Activated T-helper 1 cell treated with anti-CD3 and anti-CD28 coated beads, Interleukin-12 subunit alpha, Interleukin-12 subunit beta, Interleukin-2, Interleukin-4 antibody, amounts not matched to agents 30 ng/mL and 10 ng/mL and 1 ng/mL, durations not matched to agents 14 hours and 24 hours and 36 hours (primary cell): ENCODE measurements at regions not wholly inside any gene's neighbourhood (a gene's known extent, or its start where the extent isn't known, plus 50 kb on each side); places are given as distances from the start of the nearest gene placed in this dataset.

Experiments used
- DNase-seq: peaks from one replicate; pipeline ENCODE4 v3.0.0; 2021; ENCODE audit warnings: low spot score
- H3K27ac Mint-ChIP-seq: one replicate; pipeline ENCODE4 v1.8.0; 2021; ENCODE audit warnings: mild to moderate bottlenecking, mixed read lengths
- H3K27me3 Mint-ChIP-seq: one replicate; pipeline ENCODE4 v1.8.0; 2022; ENCODE audit warnings: mild to moderate bottlenecking, moderate library complexity, mixed read lengths; ENCODE audit not compliant: insufficient read depth
- H3K36me3 Mint-ChIP-seq: one replicate; pipeline ENCODE4 v1.8.0; 2021; ENCODE audit warnings: low read depth, mixed read lengths
- H3K4me1 Mint-ChIP-seq: one replicate; pipeline ENCODE4 v1.8.0; 2021; ENCODE audit warnings: low read depth, mixed read lengths
- H3K4me3 Mint-ChIP-seq: one replicate; pipeline ENCODE4 v1.8.0; 2021; ENCODE audit warnings: mild to moderate bottlenecking, moderate library complexity, mixed read lengths
- H3K9me3 Mint-ChIP-seq: one replicate; pipeline ENCODE4 v1.8.0; 2021; ENCODE audit warnings: mixed read lengths
- intact Hi-C: fragments of 100-400 bp; cut with micrococcal nuclease; formaldehyde crosslinking; loops from one replicate; pipeline ENCODE4 v1.15.1; 2024

- intact Hi-C loops: no loop called here
- Mint-ChIP-seq H3K36me3 (no peaks in the 10 kb centered on the region), H3K27ac (no peak overlapping the region), H3K9me3 (no peaks in the 10 kb centered on the region), H3K27me3 (no peaks in the 10 kb centered on the region), H3K4me3 (no peak overlapping the region), H3K4me1 (no peaks in the 10 kb centered on the region)
- DNase-seq: no peak
Measured at GRCh38 chr6:98532004-98532403, 302.4 kb upstream of the POU3F2 start.

- DNase-seq: no peak
- intact Hi-C loops: no loop called here
- no peak overlapping the region for H3K27ac Mint-ChIP-seq
- no peaks in the 10 kb centered on the region for H3K27me3 Mint-ChIP-seq
- H3K9me3 Mint-ChIP-seq: no peaks in the 10 kb centered on the region
- H3K4me1 Mint-ChIP-seq: no peaks in the 10 kb centered on the region
- H3K4me3 Mint-ChIP-seq: no peak overlapping the region
- H3K36me3 Mint-ChIP-seq: no peaks in the 10 kb centered on the region
Measured at GRCh38 chr6:98539741-98540140, 294.6 kb upstream of the POU3F2 start.

GRCh38 chr6:98546376-98546775, 288.0 kb upstream of the POU3F2 start:
- no peak for DNase-seq
- intact Hi-C loops: no loop called here
- Mint-ChIP-seq H3K36me3 (no peaks in the 10 kb centered on the region), H3K4me3 (no peak overlapping the region), H3K27me3 (no peaks in the 10 kb centered on the region), H3K27ac (no peak overlapping the region), H3K9me3 (no peaks in the 10 kb centered on the region), H3K4me1 (no peaks in the 10 kb centered on the region)

DNA sequence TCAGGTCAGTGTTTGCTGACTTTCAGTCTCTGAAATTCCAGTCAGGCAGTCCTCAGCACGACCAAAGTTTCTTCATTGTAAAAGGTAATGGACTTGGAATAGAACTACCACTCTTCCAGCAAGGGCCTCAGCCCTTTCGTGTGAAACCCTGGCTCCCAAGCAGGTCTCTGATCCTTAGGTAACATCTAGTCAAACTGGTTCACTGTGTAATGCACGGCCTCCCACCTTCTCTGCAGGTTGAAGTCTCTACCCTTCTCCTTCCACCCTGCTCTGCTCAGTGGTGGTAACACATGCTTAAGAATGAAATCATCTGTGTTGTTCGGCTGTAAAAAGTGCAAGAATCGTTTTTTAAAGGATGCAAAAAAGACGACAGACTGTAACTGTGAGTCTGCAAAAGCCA, 287.2 kb upstream of the POU3F2 start:
- DNase-seq: no peak
- no peaks in the 10 kb centered on the region for H3K9me3 Mint-ChIP-seq
- no peaks in the 10 kb centered on the region for H3K4me1 Mint-ChIP-seq
- no peak overlapping the region for H3K4me3 Mint-ChIP-seq
- no peaks in the 10 kb centered on the region for H3K27me3 Mint-ChIP-seq
- intact Hi-C loops: no loop called here
- H3K27ac Mint-ChIP-seq: no peak overlapping the region
- no peaks in the 10 kb centered on the region for H3K36me3 Mint-ChIP-seq

GRCh38 chr6:98547634-98548033, 286.7 kb upstream of the POU3F2 start:
- intact Hi-C loops: no loop called here

DNA sequence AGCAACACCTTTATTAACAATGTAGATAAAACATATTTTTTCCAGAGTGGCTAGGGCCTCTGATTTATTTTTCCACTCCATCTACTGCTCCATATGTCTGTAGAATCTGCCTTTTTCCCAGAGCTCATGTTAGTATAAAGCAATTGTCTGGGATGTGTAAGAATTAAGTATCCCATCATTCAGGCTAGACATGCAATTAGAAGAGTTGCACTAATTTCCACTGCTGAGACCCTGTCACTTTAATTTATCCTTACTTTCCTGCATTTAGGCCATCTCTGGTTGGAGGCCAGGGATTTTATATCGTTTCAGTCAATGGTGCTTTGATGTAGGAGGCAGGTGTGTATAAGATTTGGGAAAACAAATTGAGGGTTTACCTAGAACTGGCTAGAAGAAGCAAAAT, 286.1 kb upstream of the POU3F2 start:
- no peak overlapping the region for H3K4me3 Mint-ChIP-seq
- no peaks in the 10 kb centered on the region for H3K9me3 Mint-ChIP-seq
- no peak overlapping the region for H3K27ac Mint-ChIP-seq
- peaks cover under 1% of the 10 kb centered on the region for H3K27me3 Mint-ChIP-seq
- H3K4me1 Mint-ChIP-seq: no peaks in the 10 kb centered on the region
- no peaks in the 10 kb centered on the region for H3K36me3 Mint-ChIP-seq
- no peak for DNase-seq
- intact Hi-C loops: no loop called here

More at GRCh38 chr6:98547634-98548033, 286.7 kb upstream of the POU3F2 start:
- Mint-ChIP-seq H3K4me3 (no peak overlapping the region), H3K9me3 (no peaks in the 10 kb centered on the region), H3K36me3 (no peaks in the 10 kb centered on the region), H3K4me1 (no peaks in the 10 kb centered on the region), H3K27ac (no peak overlapping the region), H3K27me3 (no peaks in the 10 kb centered on the region)
- DNase-seq: no peak

DNA sequence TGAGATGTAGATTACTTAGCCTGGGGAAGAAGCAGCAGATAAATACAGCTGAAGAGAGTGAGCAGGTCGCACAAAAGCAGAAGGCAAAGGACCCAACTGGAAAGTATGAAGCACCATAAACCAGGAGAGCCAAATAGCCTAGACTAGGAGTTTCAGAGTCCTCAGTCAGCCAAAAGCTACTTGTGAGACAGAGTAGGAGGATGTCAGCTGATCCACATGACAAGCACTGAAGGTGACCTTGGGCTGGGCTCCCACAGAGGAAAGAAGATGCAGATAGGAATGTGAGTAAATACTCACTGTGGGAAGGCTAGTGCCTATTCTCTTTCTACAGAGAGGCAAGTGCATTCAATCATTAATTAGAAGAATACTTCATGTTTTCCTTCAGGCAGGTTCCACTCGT, 274.0 kb upstream of the POU3F2 start:
- Mint-ChIP-seq H3K4me1 (no peaks in the 10 kb centered on the region), H3K27me3 (no peaks in the 10 kb centered on the region), H3K27ac (no peak overlapping the region), H3K9me3 (no peaks in the 10 kb centered on the region), H3K4me3 (no peak overlapping the region), H3K36me3 (no peaks in the 10 kb centered on the region)
- no peak for DNase-seq
- intact Hi-C loops: no loop called here

DNA sequence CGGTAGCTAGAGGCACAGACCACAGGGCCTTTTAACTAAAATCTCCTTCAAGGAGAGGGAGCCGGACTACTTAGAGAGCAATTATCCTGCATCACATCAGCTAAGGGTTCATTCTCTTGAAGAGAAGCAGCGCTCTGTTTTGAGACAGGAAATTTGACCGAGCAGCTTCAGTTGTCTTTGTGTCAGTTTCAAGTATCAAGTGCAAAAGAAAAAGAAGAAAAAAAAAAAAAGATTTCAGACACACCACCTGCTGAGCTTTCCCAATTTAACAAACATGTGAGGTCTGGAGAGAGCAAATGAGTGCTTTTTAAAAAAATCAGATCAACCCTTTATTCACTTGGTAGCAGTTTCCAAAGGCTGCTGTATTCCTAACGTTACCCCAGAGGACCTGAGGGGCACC, 273.5 kb upstream of the POU3F2 start:
- Mint-ChIP-seq H3K27ac (no peak overlapping the region), H3K9me3 (no peaks in the 10 kb centered on the region), H3K4me1 (no peaks in the 10 kb centered on the region), H3K4me3 (no peak overlapping the region), H3K36me3 (no peaks in the 10 kb centered on the region), H3K27me3 (no peaks in the 10 kb centered on the region)
- DNase-seq: no peak
- intact Hi-C loops: no loop called here

DNA sequence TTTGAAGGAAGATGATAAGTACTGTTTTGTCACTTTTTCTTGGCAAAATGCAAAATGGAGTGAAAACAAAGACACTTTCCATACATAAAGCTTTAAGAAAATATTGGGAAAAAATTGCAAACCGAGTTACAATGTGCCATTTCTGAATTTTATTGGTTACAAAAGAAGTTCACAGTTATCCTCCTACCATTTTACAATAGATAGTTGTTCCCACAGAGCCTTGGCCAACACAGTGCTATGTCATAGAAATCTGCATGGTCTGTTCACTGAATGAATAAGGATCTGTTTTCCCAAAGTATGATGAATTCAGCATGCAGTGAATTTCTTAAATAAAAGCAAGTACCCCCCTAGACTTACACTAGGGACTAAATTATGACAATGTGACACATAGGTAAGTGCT, 268.2 kb upstream of the POU3F2 start:
- Mint-ChIP-seq H3K27ac (no peak overlapping the region), H3K27me3 (peaks cover 3% of the 10 kb centered on the region), H3K36me3 (no peaks in the 10 kb centered on the region), H3K4me1 (no peaks in the 10 kb centered on the region), H3K9me3 (no peaks in the 10 kb centered on the region), H3K4me3 (no peak overlapping the region)
- intact Hi-C loops: no loop called here
- no peak for DNase-seq

- Mint-ChIP-seq H3K27me3 (peaks cover 2% of the 10 kb centered on the region), H3K36me3 (no peaks in the 10 kb centered on the region), H3K27ac (no peak overlapping the region), H3K9me3 (no peaks in the 10 kb centered on the region), H3K4me3 (no peak overlapping the region), H3K4me1 (no peaks in the 10 kb centered on the region)
- no peak for DNase-seq
- intact Hi-C loops: no loop called here
Measured at GRCh38 chr6:98572579-98572978, 261.8 kb upstream of the POU3F2 start.

- Mint-ChIP-seq H3K4me1 (no peaks in the 10 kb centered on the region), H3K4me3 (no peak overlapping the region), H3K27ac (no peak overlapping the region), H3K27me3 (peaks cover 2% of the 10 kb centered on the region), H3K9me3 (no peaks in the 10 kb centered on the region), H3K36me3 (no peaks in the 10 kb centered on the region)
- DNase-seq: no peak
- intact Hi-C loops: no loop called here
Measured at GRCh38 chr6:98574984-98575383, 259.4 kb upstream of the POU3F2 start.

- Mint-ChIP-seq H3K27me3 (peaks cover 2% of the 10 kb centered on the region), H3K4me3 (no peak overlapping the region), H3K4me1 (no peaks in the 10 kb centered on the region), H3K9me3 (no peaks in the 10 kb centered on the region), H3K27ac (no peak overlapping the region), H3K36me3 (no peaks in the 10 kb centered on the region)
- intact Hi-C loops: no loop called here
- no peak for DNase-seq
Measured at GRCh38 chr6:98576791-98577190, 257.6 kb upstream of the POU3F2 start.

DNA sequence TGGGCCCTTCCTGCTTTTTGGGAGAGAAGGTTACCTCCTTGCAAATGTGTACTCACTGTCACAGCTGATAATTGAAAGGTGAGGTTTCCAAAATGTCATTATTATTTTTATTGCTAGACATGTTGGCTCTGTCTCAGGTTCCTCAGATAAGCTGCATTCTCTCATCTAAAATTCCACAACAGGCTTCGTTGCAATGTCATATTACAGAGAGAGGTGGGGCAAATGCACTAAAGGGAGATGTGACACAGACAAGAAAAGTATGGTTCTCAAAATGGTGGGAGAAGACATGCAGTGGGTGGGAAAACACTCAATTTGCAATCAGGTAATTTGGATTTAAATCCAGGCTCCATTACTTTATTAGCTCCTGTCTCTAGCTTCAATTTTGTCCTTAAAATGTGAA, 256.4 kb upstream of the POU3F2 start:
- H3K4me1 Mint-ChIP-seq: no peaks in the 10 kb centered on the region
- H3K4me3 Mint-ChIP-seq: no peak overlapping the region
- H3K27ac Mint-ChIP-seq: no peak overlapping the region
- no peaks in the 10 kb centered on the region for H3K9me3 Mint-ChIP-seq
- peaks cover 2% of the 10 kb centered on the region for H3K27me3 Mint-ChIP-seq
- H3K36me3 Mint-ChIP-seq: no peaks in the 10 kb centered on the region
- no peak for DNase-seq
- intact Hi-C loops: no loop called here

DNA sequence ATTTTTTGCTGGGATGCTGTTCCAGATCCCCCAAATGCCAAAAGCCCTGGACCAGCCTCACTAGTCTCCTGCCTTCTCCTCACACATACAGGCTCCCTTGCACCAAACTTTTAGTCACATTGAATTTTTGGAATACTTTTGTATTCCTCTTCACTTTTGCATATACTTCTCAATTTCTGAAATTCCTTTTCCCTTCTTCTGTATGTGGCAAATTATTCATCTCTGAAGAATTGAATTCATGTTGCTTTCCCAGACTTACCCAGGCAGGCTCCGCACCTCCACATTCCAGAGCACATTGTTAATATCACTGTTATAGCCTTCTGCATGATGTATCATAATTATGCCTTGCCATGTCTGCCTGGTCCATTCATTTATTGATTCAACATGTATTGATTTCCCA, 255.3 kb upstream of the POU3F2 start:
- H3K27me3 Mint-ChIP-seq: peaks cover 2% of the 10 kb centered on the region
- no peaks in the 10 kb centered on the region for H3K9me3 Mint-ChIP-seq
- intact Hi-C loops: no loop called here
- no peaks in the 10 kb centered on the region for H3K4me1 Mint-ChIP-seq
- no peak overlapping the region for H3K4me3 Mint-ChIP-seq
- no peaks in the 10 kb centered on the region for H3K36me3 Mint-ChIP-seq
- no peak overlapping the region for H3K27ac Mint-ChIP-seq
- no peak for DNase-seq
